BLaER1 (cell line): ENCODE measurements at regions not wholly inside any gene's neighbourhood (a gene's known extent, or its start where the extent isn't known, plus 50 kb on each side); places are given as distances from the start of the nearest gene placed in this dataset.

ENCODE experiments used
- H3K27ac ChIP-seq: shearing (Covaris generic); formaldehyde crosslinking; 2 replicates; pipeline ENCODE4 v1.8.1; 2022
- H3K27me3 ChIP-seq: shearing (Covaris generic); formaldehyde crosslinking; 2 replicates; pipeline ENCODE4 v1.8.1; 2022
- H3K36me3 ChIP-seq: shearing (Covaris generic); formaldehyde crosslinking; 2 replicates; pipeline ENCODE4 v1.8.1; 2022
- H3K4me1 ChIP-seq: shearing (Covaris generic); formaldehyde crosslinking; 2 replicates; pipeline ENCODE4 v1.8.1; 2022
- H3K4me2 ChIP-seq: shearing (Covaris generic); formaldehyde crosslinking; 2 replicates; pipeline ENCODE4 v1.8.1; 2022
- H3K4me3 ChIP-seq: shearing (Covaris generic); formaldehyde crosslinking; 2 replicates; pipeline ENCODE4 v1.8.1; 2022
- H3K9ac ChIP-seq: shearing (Covaris generic); formaldehyde crosslinking; 2 replicates; pipeline ENCODE4 v1.8.1; 2022
- H3K9me3 ChIP-seq: shearing (Covaris generic); formaldehyde crosslinking; 2 replicates; pipeline ENCODE4 v1.8.1; 2022
- H4K20me1 ChIP-seq: shearing (Covaris generic); formaldehyde crosslinking; 2 replicates; pipeline ENCODE4 v1.8.1; 2022
- Cebpa-rat ChIP-seq: shearing (Covaris generic); IDR thresholded peaks from 2 replicates; pipeline ENCODE4 v1.8.1; 2022

GRCh38 chr5:42930934-42931333 lies 109.2 kb downstream of the ANXA2R start:
- no peak overlapping the region for H3K9ac ChIP-seq
- H3K4me2 ChIP-seq, result no peak overlapping the region
- H3K27ac ChIP-seq, result no peak overlapping the region
- no peaks in the 10 kb centered on the region for H3K4me1 ChIP-seq
- H3K27me3 ChIP-seq, result no peaks in the 10 kb centered on the region
- H3K9me3 ChIP-seq, result peaks cover 23% of the 10 kb centered on the region
- no peak overlapping the region for H3K4me3 ChIP-seq
- no peak for TF ChIP-seq Cebpa-rat
- 0 out of 2 replicates have a peak, but pooled peaks cover 5% of the 10 kb centered on the region for H3K36me3 ChIP-seq
- no peaks in the 10 kb centered on the region for H4K20me1 ChIP-seq

DNA sequence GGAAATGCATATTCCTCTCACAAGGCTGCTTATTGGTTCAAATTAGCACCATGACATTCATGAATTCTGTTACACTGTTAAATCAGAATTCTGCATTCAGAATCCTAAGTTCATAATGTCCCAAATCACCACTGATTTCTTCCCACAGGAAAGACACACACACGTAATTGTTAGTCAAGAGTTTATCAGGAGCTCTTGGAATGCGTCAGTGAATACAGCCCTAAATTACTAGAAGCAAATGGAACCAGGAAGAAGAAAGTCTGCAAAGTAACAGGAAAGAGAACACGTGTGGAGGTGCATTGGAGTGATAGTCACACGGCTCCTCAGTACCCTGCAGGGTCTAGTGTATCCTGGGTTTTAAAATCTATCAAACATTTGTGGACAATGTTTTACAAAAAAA lies 110.2 kb downstream of the ANXA2R start:
- TF ChIP-seq Cebpa-rat, result no peak
- H3K4me3 ChIP-seq, result no peak overlapping the region

DNA sequence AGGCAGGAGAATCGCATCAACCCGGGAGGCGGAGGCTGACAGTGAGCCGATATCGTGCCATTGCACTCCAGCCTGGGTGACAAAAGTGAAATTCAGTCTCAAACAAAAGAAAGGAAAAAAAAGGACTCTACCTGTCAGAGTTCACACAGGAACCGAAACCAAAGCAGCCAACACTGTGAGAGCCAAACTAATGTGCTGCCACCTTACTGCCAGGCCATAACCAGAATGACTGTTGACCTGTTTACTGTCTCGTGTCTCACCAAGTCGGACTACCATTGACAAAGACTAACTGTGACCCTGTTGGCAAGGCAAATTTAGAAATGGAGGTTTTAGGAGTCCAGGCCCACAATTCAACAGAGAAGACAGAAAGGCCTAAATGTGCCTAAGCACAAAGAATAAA lies 112.4 kb downstream of the ANXA2R start:
- no peak overlapping the region for H3K4me2 ChIP-seq
- no peak for TF ChIP-seq Cebpa-rat
- H3K27ac ChIP-seq, result no peak overlapping the region

More for the DNA sequence above, 110.2 kb downstream of the ANXA2R start:
- H3K27ac ChIP-seq, result no peak overlapping the region
- H3K27me3 ChIP-seq, result no peaks in the 10 kb centered on the region
- H3K4me1 ChIP-seq, result no peaks in the 10 kb centered on the region
- H3K9me3 ChIP-seq, result peaks cover 26% of the 10 kb centered on the region
- H3K36me3 ChIP-seq, result 0 out of 2 replicates have a peak, but pooled peaks cover 5% of the 10 kb centered on the region
- H4K20me1 ChIP-seq, result no peaks in the 10 kb centered on the region
- no peak overlapping the region for H3K9ac ChIP-seq
- H3K4me2 ChIP-seq, result no peak overlapping the region

GRCh38 chr5:42924686-42925085 lies 113.0 kb upstream of the SELENOP start:
- Histone ChIP-seq H3K4me2 (no peak overlapping the region), H3K36me3 (0 out of 2 replicates have a peak, but pooled peaks cover 5% of the 10 kb centered on the region), H3K4me1 (no peaks in the 10 kb centered on the region), H3K27me3 (no peaks in the 10 kb centered on the region), H3K9ac (no peak overlapping the region), H3K27ac (no peak overlapping the region), H3K9me3 (peaks cover 25% of the 10 kb centered on the region), H3K4me3 (no peak overlapping the region), H4K20me1 (no peaks in the 10 kb centered on the region)
- TF ChIP-seq Cebpa-rat, result no peak

More for the DNA sequence above, 112.4 kb downstream of the ANXA2R start:
- no peaks in the 10 kb centered on the region for H3K27me3 ChIP-seq
- no peaks in the 10 kb centered on the region for H3K4me1 ChIP-seq
- H4K20me1 ChIP-seq, result no peaks in the 10 kb centered on the region
- H3K9me3 ChIP-seq, result peaks cover 42% of the 10 kb centered on the region
- no peak overlapping the region for H3K4me3 ChIP-seq
- H3K9ac ChIP-seq, result no peak overlapping the region
- H3K36me3 ChIP-seq, result 0 out of 2 replicates have a peak, but pooled peaks cover 10% of the 10 kb centered on the region

DNA sequence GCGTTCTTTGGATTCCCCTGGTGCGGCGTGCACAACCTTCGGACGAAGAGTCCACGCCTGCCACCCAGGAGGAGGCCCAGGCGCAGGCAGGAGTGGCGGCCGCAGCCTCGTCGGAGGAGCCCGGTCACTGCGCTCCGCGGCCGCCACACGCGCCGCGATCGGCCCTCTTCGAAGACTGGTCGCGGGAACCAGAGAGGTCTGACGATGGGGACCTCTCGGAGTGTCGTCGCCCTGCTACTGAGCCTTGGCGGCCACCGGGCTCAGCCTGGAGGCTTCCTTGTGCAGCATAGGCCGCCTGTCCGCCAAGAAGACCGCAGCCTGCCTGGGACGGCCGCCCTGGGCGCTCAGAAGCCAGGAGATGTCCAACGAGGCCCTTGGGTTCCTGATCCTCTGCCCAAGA lies 112.5 kb upstream of the SELENOP start:
- Histone ChIP-seq H3K4me1 (no peaks in the 10 kb centered on the region), H3K27ac (no peak overlapping the region), H3K36me3 (0 out of 2 replicates have a peak, but pooled peaks cover 5% of the 10 kb centered on the region), H3K4me3 (no peak overlapping the region), H3K9ac (no peak overlapping the region), H3K9me3 (peaks cover 25% of the 10 kb centered on the region), H4K20me1 (no peaks in the 10 kb centered on the region), H3K4me2 (no peak overlapping the region), H3K27me3 (no peaks in the 10 kb centered on the region)
- no peak for TF ChIP-seq Cebpa-rat

- Histone ChIP-seq H4K20me1 (no peaks in the 10 kb centered on the region), H3K36me3 (0 out of 2 replicates have a peak, but pooled peaks cover 5% of the 10 kb centered on the region), H3K9ac (no peak overlapping the region), H3K4me1 (no peaks in the 10 kb centered on the region), H3K9me3 (peaks cover 22% of the 10 kb centered on the region), H3K27me3 (no peaks in the 10 kb centered on the region), H3K4me2 (no peak overlapping the region), H3K4me3 (no peak overlapping the region), H3K27ac (no peak overlapping the region)
- TF ChIP-seq Cebpa-rat, result no peak
These were observed 112.0 kb upstream of the SELENOP start for GRCh38 chr5:42923710-42924109.

DNA sequence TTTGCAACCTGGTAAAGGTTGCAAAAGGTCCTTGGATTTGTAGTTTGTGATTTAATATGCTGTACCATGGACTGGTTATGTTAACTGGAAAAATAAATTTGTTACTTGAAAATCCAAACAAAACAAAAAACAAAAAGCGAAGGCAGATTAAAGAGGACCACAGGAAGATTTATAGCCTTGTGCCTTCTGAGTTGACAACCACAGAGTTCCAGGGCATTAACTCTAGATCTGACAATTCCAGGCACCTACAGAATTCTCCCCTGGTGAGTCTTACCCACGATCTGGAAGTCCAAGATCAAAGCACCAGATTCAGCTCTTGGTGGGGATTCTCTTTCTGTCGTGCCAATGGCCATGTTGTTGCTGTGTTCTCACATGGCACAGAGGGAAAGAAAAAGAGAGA lies 107.9 kb upstream of the SELENOP start:
- TF ChIP-seq Cebpa-rat, result no peak

GRCh38 chr5:42915306-42915866 lies 103.7 kb upstream of the SELENOP start:
- Histone ChIP-seq H3K4me3 (no peak overlapping the region), H3K27me3 (no peaks in the 10 kb centered on the region), H3K36me3 (no peaks in the 10 kb centered on the region), H4K20me1 (no peaks in the 10 kb centered on the region), H3K4me2 (no peak overlapping the region), H3K27ac (no peak overlapping the region), H3K9me3 (no peaks in the 10 kb centered on the region), H3K4me1 (no peaks in the 10 kb centered on the region), H3K9ac (no peak overlapping the region)
- TF ChIP-seq Cebpa-rat, result no peak

More for the DNA sequence above, 107.9 kb upstream of the SELENOP start:
- Histone ChIP-seq H3K36me3 (0 out of 2 replicates have a peak, but pooled peaks cover 5% of the 10 kb centered on the region), H3K9me3 (peaks cover 13% of the 10 kb centered on the region), H3K27me3 (no peaks in the 10 kb centered on the region), H3K27ac (no peak overlapping the region), H3K4me3 (no peak overlapping the region), H3K9ac (no peak overlapping the region), H4K20me1 (no peaks in the 10 kb centered on the region), H3K4me2 (no peak overlapping the region), H3K4me1 (no peaks in the 10 kb centered on the region)

DNA sequence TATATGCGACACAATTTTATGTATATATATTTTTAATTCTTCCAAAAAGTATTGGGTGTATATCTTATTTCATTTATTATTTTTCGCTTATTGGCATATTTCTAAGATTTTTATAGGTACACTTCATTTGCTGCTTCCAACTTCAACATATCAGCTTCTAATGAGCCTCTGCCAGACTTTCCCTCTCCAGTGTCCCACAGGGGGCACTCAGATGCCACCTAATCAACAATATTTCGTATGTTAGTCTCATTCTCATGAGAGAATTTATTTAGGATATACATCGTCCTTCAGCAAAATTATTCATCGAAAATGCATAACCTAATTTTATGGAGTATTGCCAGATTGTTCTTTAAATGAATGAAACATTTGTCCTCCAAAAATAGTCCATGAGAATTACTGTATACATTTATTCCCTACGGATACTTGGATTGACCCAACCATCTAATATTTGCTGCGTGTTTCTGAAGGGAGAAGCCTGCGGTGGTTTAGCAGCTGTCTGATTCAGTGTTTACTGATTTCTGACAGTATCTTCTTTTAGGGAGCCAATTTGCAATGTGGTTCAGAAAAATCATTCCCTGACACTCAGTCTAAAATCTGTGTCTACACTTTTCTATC lies 100.6 kb upstream of the SELENOP start:
- Histone ChIP-seq H3K4me2 (no peak overlapping the region), H3K4me3 (no peak overlapping the region), H3K27ac (no peak overlapping the region)

More for the DNA sequence above, 100.6 kb upstream of the SELENOP start:
- Histone ChIP-seq H4K20me1 (no peaks in the 10 kb centered on the region), H3K9me3 (no peaks in the 10 kb centered on the region), H3K9ac (no peak overlapping the region), H3K27me3 (no peaks in the 10 kb centered on the region), H3K36me3 (no peaks in the 10 kb centered on the region), H3K4me1 (peaks cover 9% of the 10 kb centered on the region; the same call in 1 of the 2 replicates)
- no peak for TF ChIP-seq Cebpa-rat
